Stimulated activated naive B cell treated with anti-CD40 and anti-IgM and Interleukin-4, amounts not matched to agents 10 μg/mL and 1 μg/mL and 100 μg/mL, for 72 hours (primary cell): ENCODE measurements at regions not wholly inside any gene's neighbourhood (a gene's known extent, or its start where the extent isn't known, plus 50 kb on each side); places are given as distances from the start of the nearest gene placed in this dataset.

Source experiments
- ATAC-seq, 2 donors: fragments of 150-1000 bp; cut with Tn5 transposase; replicated peaks; 2 replicates each; pipeline ENCODE4 v1.10.0; 2021; ENCODE audit warnings: moderate library complexity in 1 of 2
- DNase-seq: peaks from one replicate; pipeline ENCODE4 v3.0.0; 2021
- H3K27ac Mint-ChIP-seq: one replicate; pipeline ENCODE4 v1.8.0; 2022; ENCODE audit warnings: mild to moderate bottlenecking, mixed read lengths
- H3K27me3 Mint-ChIP-seq, 2 donors: one replicate each; pipeline ENCODE4 v1.8.0; 2022; ENCODE audit warnings: mixed read lengths in 2 of 2
- H3K36me3 Mint-ChIP-seq, 2 donors: one replicate each; pipeline ENCODE4 v1.8.0; 2022; ENCODE audit warnings: mixed read lengths in 2 of 2, mild to moderate bottlenecking in 1 of 2
- H3K4me1 Mint-ChIP-seq, 2 donors: one replicate each; pipeline ENCODE4 v1.8.0; 2022; ENCODE audit warnings: mixed read lengths in 2 of 2, mild to moderate bottlenecking in 1 of 2
- H3K4me3 Mint-ChIP-seq, 2 donors: one replicate each; pipeline ENCODE4 v1.8.0; 2022; ENCODE audit warnings: mild to moderate bottlenecking in 2 of 2, mixed read lengths in 2 of 2, moderate library complexity in 1 of 2
- H3K9me3 Mint-ChIP-seq, 2 donors: one replicate each; pipeline ENCODE4 v1.8.0; 2022; ENCODE audit warnings: mixed read lengths in 2 of 2, mild to moderate bottlenecking in 1 of 2

DNA sequence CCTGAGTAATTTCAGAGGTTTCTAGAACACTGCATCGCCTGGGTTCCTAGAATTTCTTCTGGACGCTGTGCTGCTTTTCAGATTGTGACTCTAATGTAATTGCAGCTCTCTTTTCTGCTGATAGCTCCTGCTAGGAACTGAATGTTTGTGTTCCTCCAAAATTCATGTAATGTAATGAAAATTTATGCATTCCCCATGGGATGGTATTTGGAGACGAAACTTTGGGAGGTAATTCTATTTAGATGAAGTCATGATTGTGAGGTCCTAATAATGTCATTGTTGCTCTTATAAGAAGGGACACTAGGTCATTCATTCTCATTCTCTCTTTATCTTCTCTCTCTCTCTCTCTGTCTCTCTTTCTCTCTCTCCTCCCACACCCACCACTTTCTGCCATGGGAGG lies 223.9 kb upstream of the DOK6 start:
- Mint-ChIP-seq H3K4me1 (no peaks in the 10 kb centered on the region), H3K27ac (no peak overlapping the region), H3K4me3 (no peak overlapping the region), H3K27me3 (no peaks in the 10 kb centered on the region), H3K9me3 (peaks cover 7 to 8% of the 10 kb centered on the region in 2 donors), H3K36me3 (no peaks in the 10 kb centered on the region)
- no peak for ATAC-seq
- DNase-seq, result no peak

DNA sequence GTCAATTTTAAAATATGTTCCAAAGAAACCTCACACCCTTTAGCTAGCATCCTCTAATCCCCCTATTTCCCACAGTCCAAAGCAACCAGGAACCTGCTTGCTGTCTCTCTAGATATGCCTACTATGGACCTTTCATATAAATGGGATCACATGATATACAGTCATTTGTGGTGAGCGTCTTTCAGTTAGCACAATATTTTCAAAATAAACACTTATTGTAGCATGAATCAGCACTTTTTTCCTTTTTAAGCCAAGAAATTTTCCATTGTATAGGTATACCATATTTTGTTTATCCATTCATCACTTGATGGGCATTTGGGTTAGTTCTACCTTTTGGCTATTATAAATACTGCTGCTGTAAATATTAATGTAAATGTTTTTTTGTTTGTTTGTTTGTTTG lies 223.0 kb upstream of the DOK6 start:
- H3K27me3 Mint-ChIP-seq, result no peaks in the 10 kb centered on the region
- no peak for DNase-seq

DNA sequence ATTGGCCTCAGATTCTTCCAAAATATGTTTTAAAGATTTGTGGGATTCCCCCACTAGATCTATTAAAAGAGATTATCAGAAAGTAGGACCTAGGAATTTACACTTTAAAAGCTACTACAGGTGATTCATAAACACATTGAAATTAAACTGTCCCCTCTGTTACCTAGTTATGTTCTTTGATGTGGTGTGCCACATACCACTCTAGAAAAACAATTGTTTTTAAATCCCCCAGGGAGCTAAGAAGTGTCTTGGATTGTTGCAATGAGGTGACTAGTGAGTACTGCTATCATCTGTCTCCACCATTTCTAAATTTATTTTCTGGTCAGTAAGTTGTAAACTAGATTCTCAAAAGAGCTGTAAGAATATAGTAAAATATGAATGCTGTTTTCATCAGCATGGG lies 214.5 kb upstream of the DOK6 start:
- no peaks in the 10 kb centered on the region for H3K9me3 Mint-ChIP-seq
- no peak overlapping the region for H3K4me3 Mint-ChIP-seq
- H3K36me3 Mint-ChIP-seq, result no peaks in the 10 kb centered on the region
- ATAC-seq (no peak), DNase-seq (no peak)
- H3K27ac Mint-ChIP-seq, result no peak overlapping the region
- H3K27me3 Mint-ChIP-seq, result no peaks in the 10 kb centered on the region
- H3K4me1 Mint-ChIP-seq, result no peaks in the 10 kb centered on the region

More for the DNA sequence above, 223.0 kb upstream of the DOK6 start:
- no peak for ATAC-seq
- no peaks in the 10 kb centered on the region for H3K36me3 Mint-ChIP-seq
- H3K9me3 Mint-ChIP-seq, result peaks cover 1 to 4% of the 10 kb centered on the region in 2 donors
- no peak overlapping the region for H3K4me3 Mint-ChIP-seq
- H3K27ac Mint-ChIP-seq, result no peak overlapping the region
- H3K4me1 Mint-ChIP-seq, result no peaks in the 10 kb centered on the region

DNA sequence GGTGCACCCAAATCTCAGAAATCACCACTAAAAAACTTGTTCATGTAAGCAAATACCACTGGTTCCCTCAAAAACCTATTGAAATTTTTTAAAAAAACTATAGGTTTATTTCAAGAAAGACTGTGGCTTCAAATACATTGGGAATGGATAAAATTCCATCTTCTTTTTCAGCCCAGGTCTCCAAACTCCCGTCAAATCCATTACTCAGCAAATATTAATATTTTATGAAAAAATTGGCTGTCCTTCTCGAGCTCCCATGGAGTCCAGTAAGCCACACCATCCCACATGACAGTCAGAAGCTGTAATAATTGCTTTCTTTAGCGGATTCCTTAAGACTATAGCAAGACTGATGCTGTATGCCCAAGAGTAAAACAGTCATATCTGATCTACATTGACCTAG lies 204.4 kb upstream of the DOK6 start:
- H3K27ac Mint-ChIP-seq, result no peak overlapping the region
- no peaks in the 10 kb centered on the region for H3K4me1 Mint-ChIP-seq
- H3K27me3 Mint-ChIP-seq, result no peaks in the 10 kb centered on the region
- H3K9me3 Mint-ChIP-seq, result peaks cover 0 to 2% of the 10 kb centered on the region in 2 donors
- H3K4me3 Mint-ChIP-seq, result no peak overlapping the region
- ATAC-seq, result no peak
- no peaks in the 10 kb centered on the region for H3K36me3 Mint-ChIP-seq
- DNase-seq, result no peak

DNA sequence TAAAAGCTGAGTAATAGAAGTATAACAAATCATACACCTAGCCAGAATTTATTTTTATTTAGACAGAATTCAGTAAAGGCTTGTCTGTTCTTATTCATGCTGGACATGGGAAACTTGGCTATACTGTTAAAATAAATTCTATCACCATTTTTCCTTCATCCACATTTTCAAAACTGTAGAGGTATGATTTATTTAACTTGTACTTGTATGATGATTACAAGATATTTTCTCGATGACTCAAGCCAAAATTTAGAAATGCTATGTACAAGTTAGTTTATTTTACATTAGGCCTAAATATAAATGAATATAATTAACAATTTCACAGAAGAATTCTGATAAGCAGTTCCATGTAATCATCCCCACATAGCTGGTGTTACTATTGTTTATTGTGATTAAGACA lies 194.8 kb upstream of the DOK6 start:
- DNase-seq (no peak), ATAC-seq (no peak)
- no peaks in the 10 kb centered on the region for H3K36me3 Mint-ChIP-seq
- H3K4me3 Mint-ChIP-seq, result no peak overlapping the region
- H3K27ac Mint-ChIP-seq, result no peak overlapping the region
- no peaks in the 10 kb centered on the region for H3K27me3 Mint-ChIP-seq
- H3K4me1 Mint-ChIP-seq, result no peaks in the 10 kb centered on the region
- H3K9me3 Mint-ChIP-seq, result no peaks in the 10 kb centered on the region

DNA sequence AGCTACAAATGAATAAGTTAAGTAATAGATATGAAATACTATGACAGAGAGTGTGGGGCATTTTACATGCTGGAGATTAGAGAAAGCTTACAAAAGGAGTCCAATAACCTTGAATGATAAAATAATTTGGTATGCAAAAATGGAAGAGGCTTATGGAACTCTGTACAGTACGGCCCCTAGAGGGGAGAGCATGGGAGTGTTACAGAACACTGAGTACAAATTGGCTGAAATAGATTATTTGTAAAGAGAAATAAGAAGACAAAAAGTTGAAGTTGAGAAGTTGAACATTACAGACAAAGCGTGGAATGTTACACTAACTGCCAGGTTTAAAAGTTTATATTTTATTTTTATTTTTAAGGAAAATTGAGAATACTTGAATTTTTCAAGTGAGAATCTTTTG lies 192.1 kb upstream of the DOK6 start:
- Mint-ChIP-seq H3K4me1 (no peaks in the 10 kb centered on the region), H3K4me3 (no peak overlapping the region), H3K9me3 (peaks cover 0 to 7% of the 10 kb centered on the region in 2 donors), H3K27me3 (no peaks in the 10 kb centered on the region), H3K27ac (no peak overlapping the region), H3K36me3 (no peaks in the 10 kb centered on the region)
- ATAC-seq, result no peak
- DNase-seq, result no peak

DNA sequence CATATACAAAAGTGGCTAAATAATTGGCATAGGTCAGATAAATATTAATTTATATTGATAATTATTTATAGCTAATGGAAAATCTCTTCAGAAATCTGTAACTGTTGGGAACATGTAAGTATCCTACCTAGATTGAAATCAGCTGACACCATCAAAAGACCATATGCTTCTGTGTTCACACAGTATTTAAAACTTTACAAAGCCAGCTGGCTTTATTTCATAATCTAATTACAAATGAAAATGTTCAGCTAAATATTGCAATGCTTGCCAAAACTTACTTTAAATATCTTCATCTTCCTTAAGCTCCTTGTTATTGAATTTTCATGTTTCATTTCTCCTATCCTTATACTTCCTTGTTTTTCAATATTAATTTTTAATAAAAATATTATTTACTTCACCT lies 190.9 kb upstream of the DOK6 start:
- H3K27me3 Mint-ChIP-seq, result no peaks in the 10 kb centered on the region
- peaks cover 0 to 7% of the 10 kb centered on the region in 2 donors for H3K9me3 Mint-ChIP-seq
- H3K4me3 Mint-ChIP-seq, result no peak overlapping the region
- no peak overlapping the region for H3K27ac Mint-ChIP-seq
- ATAC-seq, result no peak
- no peaks in the 10 kb centered on the region for H3K36me3 Mint-ChIP-seq
- DNase-seq, result no peak
- no peaks in the 10 kb centered on the region for H3K4me1 Mint-ChIP-seq

DNA sequence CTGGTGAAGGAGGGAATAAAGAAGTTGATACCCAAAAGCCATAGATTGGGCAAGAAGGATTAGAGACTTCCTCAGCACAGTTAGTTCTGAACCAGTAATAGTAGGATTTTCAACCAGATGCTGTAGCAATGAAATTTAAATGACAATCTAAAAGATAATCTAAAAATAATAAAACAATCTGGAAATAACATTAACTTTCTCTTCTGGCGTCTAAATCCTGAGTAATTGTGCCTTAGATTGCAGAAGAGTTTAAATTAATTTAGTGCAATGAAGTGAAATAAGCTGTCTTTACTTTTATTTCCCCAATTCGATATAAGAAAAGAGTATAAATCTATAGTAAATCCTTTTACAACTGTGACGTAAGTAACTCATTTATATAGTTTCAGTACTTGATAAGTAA lies 186.8 kb upstream of the DOK6 start:
- no peaks in the 10 kb centered on the region for H3K36me3 Mint-ChIP-seq
- no peaks in the 10 kb centered on the region for H3K4me1 Mint-ChIP-seq
- DNase-seq, result no peak
- no peak overlapping the region for H3K27ac Mint-ChIP-seq
- no peaks in the 10 kb centered on the region for H3K27me3 Mint-ChIP-seq
- ATAC-seq, result no peak
- H3K9me3 Mint-ChIP-seq, result peaks cover 0 to 7% of the 10 kb centered on the region in 2 donors
- H3K4me3 Mint-ChIP-seq, result no peak overlapping the region

DNA sequence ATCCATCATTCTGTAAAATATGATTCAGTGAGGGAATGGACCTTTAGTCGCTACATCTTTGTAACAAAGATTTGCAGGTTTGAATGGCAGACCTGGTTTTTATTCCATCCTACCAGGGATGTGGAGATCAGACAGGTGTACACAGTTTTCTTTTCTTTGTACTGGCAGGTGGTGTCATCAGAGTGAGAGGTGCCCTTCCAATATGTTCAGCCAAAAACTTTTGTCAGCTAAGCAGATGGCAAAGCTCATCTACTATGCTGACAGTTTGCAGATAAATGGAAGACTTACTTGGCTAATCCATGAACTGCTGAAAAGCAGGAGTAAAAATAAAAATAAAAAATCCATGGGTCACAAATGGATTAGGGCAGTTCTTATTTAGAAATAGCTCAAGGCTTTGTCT lies 185.5 kb upstream of the DOK6 start:
- Mint-ChIP-seq H3K36me3 (no peaks in the 10 kb centered on the region), H3K27ac (no peak overlapping the region), H3K4me3 (no peak overlapping the region), H3K4me1 (no peaks in the 10 kb centered on the region), H3K27me3 (no peaks in the 10 kb centered on the region), H3K9me3 (peaks cover 0 to 7% of the 10 kb centered on the region in 2 donors)
- no peak for ATAC-seq
- DNase-seq, result no peak

DNA sequence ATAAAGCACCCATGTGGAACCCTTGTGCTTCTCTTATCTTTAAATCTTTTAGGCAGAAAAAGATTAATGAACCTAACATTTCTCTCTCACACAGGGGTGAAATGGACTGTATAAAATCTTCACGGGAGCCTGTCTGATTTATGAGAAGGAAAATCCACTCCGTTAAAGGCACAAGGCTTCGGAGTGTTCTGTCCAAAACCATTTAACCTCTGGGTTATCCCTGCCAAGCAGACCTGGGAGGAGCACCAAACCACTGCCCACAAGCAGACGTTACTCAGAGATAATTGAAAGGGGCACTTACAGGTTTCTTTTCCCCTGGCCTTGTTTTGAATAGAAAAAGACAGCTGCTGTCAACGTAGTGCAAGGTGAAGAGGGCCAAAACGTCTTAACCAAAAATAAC lies 184.4 kb upstream of the DOK6 start:
- ATAC-seq (no peak), DNase-seq (no peak)
- no peaks in the 10 kb centered on the region for H3K36me3 Mint-ChIP-seq
- no peak overlapping the region for H3K4me3 Mint-ChIP-seq
- no peak overlapping the region for H3K27ac Mint-ChIP-seq
- H3K4me1 Mint-ChIP-seq, result no peaks in the 10 kb centered on the region
- peaks cover 0 to 4% of the 10 kb centered on the region in 2 donors for H3K9me3 Mint-ChIP-seq
- H3K27me3 Mint-ChIP-seq, result no peaks in the 10 kb centered on the region

DNA sequence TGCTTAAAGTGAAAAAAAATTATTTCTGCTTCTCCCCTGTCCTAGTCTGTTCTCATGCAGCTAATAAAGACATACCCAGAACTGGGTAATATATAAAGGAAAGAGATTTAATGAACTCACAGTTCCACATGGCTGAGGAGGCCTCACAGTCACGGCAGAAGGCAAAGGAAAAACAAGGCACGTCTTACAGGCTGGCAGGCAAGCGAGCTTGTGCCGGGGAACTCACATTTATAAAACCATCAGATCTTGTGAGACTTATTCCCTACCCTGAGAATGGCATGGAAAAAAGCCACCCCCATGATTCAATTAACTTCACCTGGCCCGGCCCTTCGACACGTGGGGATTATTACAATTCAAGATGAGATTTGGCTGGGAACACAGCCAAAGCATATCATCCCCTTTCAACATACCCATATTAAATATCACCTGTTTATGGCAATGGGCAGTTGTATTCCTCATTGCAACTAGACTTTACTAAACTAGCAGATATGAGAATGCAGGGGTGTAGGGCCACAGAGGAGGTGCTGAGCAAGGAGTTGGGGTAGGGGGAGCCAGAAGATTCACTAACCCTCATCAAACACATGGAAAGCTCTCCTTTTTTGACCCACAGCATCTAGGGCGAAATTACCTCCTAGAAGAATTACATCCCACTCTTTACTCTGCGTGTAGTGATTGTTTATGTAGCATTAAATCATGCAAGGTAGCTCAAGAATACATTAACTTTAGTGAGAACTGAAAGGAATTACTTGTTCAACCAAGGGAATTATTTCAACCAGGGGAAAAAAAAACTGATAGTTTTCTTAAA lies 183.3 kb upstream of the DOK6 start:
- H3K4me3 Mint-ChIP-seq, result no peak overlapping the region
- peaks cover 0 to 1% of the 10 kb centered on the region in 2 donors for H3K9me3 Mint-ChIP-seq
- H3K4me1 Mint-ChIP-seq, result no peaks in the 10 kb centered on the region
- no peaks in the 10 kb centered on the region for H3K36me3 Mint-ChIP-seq
- H3K27ac Mint-ChIP-seq, result no peak overlapping the region
- no peaks in the 10 kb centered on the region for H3K27me3 Mint-ChIP-seq
- no peak for DNase-seq
- no peak for ATAC-seq

DNA sequence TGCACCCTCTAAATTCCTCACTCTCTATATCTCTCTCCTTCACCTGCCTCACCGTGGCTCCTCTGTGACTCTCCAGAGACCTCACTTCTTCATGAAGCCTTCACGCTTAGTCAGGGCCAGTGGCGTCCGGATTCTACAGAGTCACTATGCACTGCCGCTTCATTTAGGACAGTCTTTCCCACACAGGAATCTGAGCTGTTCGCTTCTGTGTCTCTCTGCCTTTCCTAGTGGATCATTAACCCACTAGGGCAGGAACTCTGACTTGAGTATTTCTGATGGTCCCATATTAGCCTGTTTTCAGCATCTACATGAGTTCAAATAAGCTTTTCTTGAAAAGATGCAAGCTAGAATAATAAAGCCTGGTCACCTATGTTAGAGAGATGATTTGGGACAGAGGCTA lies 180.2 kb upstream of the DOK6 start:
- Mint-ChIP-seq H3K27me3 (no peaks in the 10 kb centered on the region), H3K4me1 (no peaks in the 10 kb centered on the region), H3K4me3 (no peak overlapping the region), H3K9me3 (peaks cover 0 to 1% of the 10 kb centered on the region in 2 donors), H3K36me3 (no peaks in the 10 kb centered on the region), H3K27ac (no peak overlapping the region)
- no peak for DNase-seq
- ATAC-seq, result no peak

DNA sequence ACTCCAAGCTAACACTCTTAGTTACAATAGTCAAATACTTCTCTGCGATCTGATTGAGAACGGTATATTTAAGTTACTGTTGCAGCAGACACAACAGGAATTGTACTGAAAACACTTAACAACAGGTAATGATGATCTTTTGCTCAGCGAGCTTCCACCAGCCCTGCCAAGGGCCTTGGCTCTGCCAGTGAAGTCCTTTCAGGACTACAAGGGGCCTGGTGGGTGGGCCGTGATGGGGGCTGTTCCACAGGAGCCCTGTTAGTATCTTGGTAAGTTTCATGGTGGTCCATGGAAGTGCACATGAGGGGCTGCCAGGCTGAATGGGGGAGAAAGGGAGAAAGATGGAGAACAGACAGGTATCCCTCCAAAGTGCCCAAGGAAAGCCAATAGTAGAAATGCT lies 178.6 kb upstream of the DOK6 start:
- Mint-ChIP-seq H3K9me3 (peaks cover 0 to 1% of the 10 kb centered on the region in 2 donors), H3K27ac (no peak overlapping the region), H3K27me3 (no peaks in the 10 kb centered on the region), H3K36me3 (no peaks in the 10 kb centered on the region), H3K4me3 (no peak overlapping the region), H3K4me1 (no peaks in the 10 kb centered on the region)
- DNase-seq (no peak), ATAC-seq (no peak)

DNA sequence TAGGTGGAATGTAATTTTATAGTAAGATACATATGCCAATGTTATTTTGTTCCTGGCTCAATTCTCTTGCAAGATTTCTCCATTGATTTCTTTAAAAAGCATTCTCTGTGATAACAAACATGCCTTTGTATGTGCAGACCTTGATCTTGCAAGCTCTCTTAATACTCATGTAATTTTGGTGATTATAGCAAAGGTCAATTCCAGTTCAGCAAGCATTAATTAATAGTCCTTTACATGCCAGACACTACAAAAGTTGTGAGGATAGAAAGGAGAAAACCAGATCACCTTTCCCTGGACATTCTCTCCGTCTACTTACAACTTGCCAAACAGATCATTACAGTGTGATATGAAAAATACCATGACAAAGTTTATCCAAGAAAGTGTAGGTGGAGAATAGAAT lies 173.7 kb upstream of the DOK6 start:
- H3K4me1 Mint-ChIP-seq, result no peaks in the 10 kb centered on the region
- H3K4me3 Mint-ChIP-seq, result no peak overlapping the region
- ATAC-seq (no peak), DNase-seq (no peak)
- H3K27me3 Mint-ChIP-seq, result no peaks in the 10 kb centered on the region
- no peaks in the 10 kb centered on the region for H3K36me3 Mint-ChIP-seq
- H3K9me3 Mint-ChIP-seq, result peaks cover 3% of the 10 kb centered on the region in 2 donors
- H3K27ac Mint-ChIP-seq, result no peak overlapping the region

DNA sequence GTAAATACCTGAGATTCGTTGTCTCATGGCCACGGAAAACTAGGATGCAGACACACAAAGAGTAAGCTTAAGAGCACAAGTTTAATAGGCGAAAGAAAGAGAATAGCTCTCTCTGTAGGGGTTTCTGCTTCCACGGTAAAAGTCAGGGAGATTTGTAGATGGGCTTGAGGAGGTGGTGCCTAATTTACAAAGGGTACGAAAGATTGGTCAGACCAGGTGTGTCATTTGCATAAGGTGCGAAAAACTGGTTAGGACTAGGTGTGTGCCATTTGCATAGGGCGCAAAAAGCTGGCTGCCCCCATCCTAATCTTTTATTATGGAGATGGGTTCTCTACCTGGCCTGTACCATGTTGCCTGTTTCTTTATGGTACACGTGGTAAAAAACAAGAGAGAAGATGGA lies 170.5 kb upstream of the DOK6 start:
- no peaks in the 10 kb centered on the region for H3K36me3 Mint-ChIP-seq
- no peak overlapping the region for H3K27ac Mint-ChIP-seq

More for the DNA sequence above, 170.5 kb upstream of the DOK6 start:
- H3K27me3 Mint-ChIP-seq, result no peaks in the 10 kb centered on the region
- no peak overlapping the region for H3K4me3 Mint-ChIP-seq
- peaks cover 1 to 3% of the 10 kb centered on the region in 2 donors for H3K9me3 Mint-ChIP-seq
- H3K4me1 Mint-ChIP-seq, result no peaks in the 10 kb centered on the region
- ATAC-seq (no peak), DNase-seq (no peak)
